Hepatocyte (in vitro differentiated cells): ENCODE measurements at regions not wholly inside any gene's neighbourhood (a gene's known extent, or its start where the extent isn't known, plus 50 kb on each side); places are given as distances from the start of the nearest gene placed in this dataset.

Experiments used
- DNase-seq: peaks from one replicate; pipeline ENCODE4 v3.0.0-alpha.2; 2016; ENCODE audit warnings: low spot score
- H2AFZ ChIP-seq: fragments of 200-600 bp; sonication (generic); 2 replicates; pipeline ENCODE4 v1.6.0; 2016; ENCODE audit warnings: antibody characterized with exemption, mild to moderate bottlenecking
- H3K27ac ChIP-seq: fragments of 200-600 bp; sonication (generic); 2 replicates; pipeline ENCODE4 v1.5.1; 2016; ENCODE audit warnings: mild to moderate bottlenecking
- H3K27me3 ChIP-seq: fragments of 200-600 bp; sonication (generic); 2 replicates; pipeline ENCODE4 v1.6.1; 2016
- H3K36me3 ChIP-seq: fragments of 200-600 bp; sonication (generic); replicated peaks from 2 replicates; pipeline ENCODE4 v1.5.1; 2016; ENCODE audit warnings: low read depth; ENCODE audit not compliant: insufficient read depth
- H3K4me1 ChIP-seq: fragments of 200-600 bp; sonication (generic); 2 replicates; pipeline ENCODE4 v1.5.1; 2016; ENCODE audit warnings: mild to moderate bottlenecking, moderate library complexity; ENCODE audit not compliant: insufficient read depth
- H3K4me2 ChIP-seq: fragments of 200-600 bp; sonication (generic); 2 replicates; pipeline ENCODE4 v1.6.0; 2016
- H3K4me3 ChIP-seq: fragments of 200-600 bp; sonication (generic); 2 replicates; pipeline ENCODE4 v1.5.1; 2016; ENCODE audit warnings: mild to moderate bottlenecking
- H3K79me2 ChIP-seq: fragments of 200-600 bp; sonication (generic); 2 replicates; pipeline ENCODE4 v1.6.0; 2017; ENCODE audit warnings: mild to moderate bottlenecking
- H3K9me2 ChIP-seq: fragments of 200-600 bp; sonication (generic); replicated peaks from 2 replicates; pipeline ENCODE4 v1.6.0; 2017; ENCODE audit warnings: mild to moderate bottlenecking; ENCODE audit not compliant: insufficient read depth
- H3K9me3 ChIP-seq: fragments of 200-600 bp; sonication (generic); 2 replicates; pipeline ENCODE4 v1.5.1; 2016; ENCODE audit warnings: low read depth, mild to moderate bottlenecking
- H4K20me1 ChIP-seq: fragments of 200-600 bp; sonication (generic); 2 replicates; pipeline ENCODE4 v1.6.0; 2016; ENCODE audit warnings: mild to moderate bottlenecking; ENCODE audit not compliant: insufficient read depth, poor library complexity, severe bottlenecking
- CTCF ChIP-seq: fragments of 200-600 bp; sonication (generic); IDR thresholded peaks from 2 replicates; pipeline ENCODE4 v1.5.1; 2016; ENCODE audit warnings: antibody characterized with exemption, mild to moderate bottlenecking; ENCODE audit not compliant: poor library complexity
- EZH2 ChIP-seq: fragments of 200-600 bp; sonication (generic); IDR thresholded peaks from 2 replicates; pipeline ENCODE4 v1.6.1; 2016; ENCODE audit warnings: antibody characterized with exemption, mild to moderate bottlenecking, borderline replicate concordance
- EZH2phosphoT487 ChIP-seq: fragments of 200-600 bp; sonication (generic); IDR thresholded peaks from one replicate; pipeline ENCODE4 v1.6.1; 2018; ENCODE audit warnings: antibody characterized with exemption, mild to moderate bottlenecking, low read depth, moderate library complexity; ENCODE audit not compliant: unreplicated experiment, severe bottlenecking
- WGBS: methylation state at CpG from one replicate; pipeline ENCODE4 v1.1.6; 2016; ENCODE audit warnings: low lambda C conversion rate; ENCODE audit errors: missing lambda C conversion rate; 5-methylcytosine and 5-hydroxymethylcytosine counted together

GRCh38 chr5:20574576-20574975 lies 586.6 kb upstream of the CDH18 start:
- no peak overlapping the region for H3K4me2 ChIP-seq
- WGBS = 93% methylated on average over 4 of the region's 4 CpGs

DNA sequence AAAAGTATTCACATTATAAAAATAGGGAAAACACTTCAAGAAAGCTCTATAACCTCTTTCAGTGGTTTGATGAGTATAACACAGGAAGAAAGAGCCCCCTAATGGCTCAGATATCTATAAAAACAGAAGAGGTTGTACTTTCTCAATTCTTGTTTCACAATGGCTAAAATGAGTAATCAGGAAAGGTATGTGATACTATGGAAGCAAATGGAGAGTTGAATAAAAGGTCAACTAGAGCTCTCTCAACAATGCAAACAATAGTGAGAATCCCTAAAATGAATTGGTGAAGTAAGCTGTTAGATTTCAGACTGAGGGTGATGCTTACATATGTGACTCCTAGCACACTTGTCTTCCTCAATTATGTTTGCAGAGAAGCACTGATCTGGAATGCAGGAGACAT lies 584.6 kb upstream of the CDH18 start:
- no peaks in the 10 kb centered on the region for H3K9me2 ChIP-seq
- TF ChIP-seq EZH2phosphoT487 = no peak
- peak; percentile 42 for TF ChIP-seq CTCF
- TF ChIP-seq EZH2 = no peak
- no peak overlapping the region for H3K4me2 ChIP-seq
- no peaks in the 10 kb centered on the region for H3K27me3 ChIP-seq
- H3K4me3 ChIP-seq = no peak overlapping the region
- DNase-seq = peak; percentile 13
- H4K20me1 ChIP-seq = no peaks in the 10 kb centered on the region
- no peaks in the 10 kb centered on the region for H3K9me3 ChIP-seq
- peaks cover 3% of the 10 kb centered on the region for H3K4me1 ChIP-seq
- H3K27ac ChIP-seq = no peak overlapping the region
- no peaks in the 10 kb centered on the region for H3K36me3 ChIP-seq
- no peaks in the 10 kb centered on the region for H3K79me2 ChIP-seq
- H2AFZ ChIP-seq = no peak overlapping the region

More at GRCh38 chr5:20574576-20574975, 586.6 kb upstream of the CDH18 start:
- H3K9me2 ChIP-seq = no peaks in the 10 kb centered on the region
- no peaks in the 10 kb centered on the region for H3K36me3 ChIP-seq
- peaks cover 3% of the 10 kb centered on the region for H3K4me1 ChIP-seq
- no peaks in the 10 kb centered on the region for H3K27me3 ChIP-seq
- H2AFZ ChIP-seq = no peak overlapping the region
- no peaks in the 10 kb centered on the region for H4K20me1 ChIP-seq
- no peak for DNase-seq
- TF ChIP-seq EZH2phosphoT487 (no peak), CTCF (no peak), EZH2 (no peak)
- H3K9me3 ChIP-seq = no peaks in the 10 kb centered on the region
- no peaks in the 10 kb centered on the region for H3K79me2 ChIP-seq
- no peak overlapping the region for H3K4me3 ChIP-seq
- no peak overlapping the region for H3K27ac ChIP-seq

- H3K4me3 ChIP-seq = no peak overlapping the region
- no peak for DNase-seq
- no peaks in the 10 kb centered on the region for H3K27me3 ChIP-seq
- H3K27ac ChIP-seq = no peak overlapping the region
- TF ChIP-seq CTCF (no peak), EZH2 (no peak), EZH2phosphoT487 (no peak)
- H3K79me2 ChIP-seq = no peaks in the 10 kb centered on the region
- H3K4me1 ChIP-seq = peaks cover 3% of the 10 kb centered on the region
- H3K4me2 ChIP-seq = no peak overlapping the region
- no peaks in the 10 kb centered on the region for H4K20me1 ChIP-seq
- H3K9me3 ChIP-seq = no peaks in the 10 kb centered on the region
- no peaks in the 10 kb centered on the region for H3K9me2 ChIP-seq
- no peaks in the 10 kb centered on the region for H3K36me3 ChIP-seq
- H2AFZ ChIP-seq = no peak overlapping the region
Measured at GRCh38 chr5:20570486-20570885, 582.5 kb upstream of the CDH18 start.

- DNase-seq = no peak
- WGBS = 95% methylated on average over 4 of the region's 4 CpGs
- Histone ChIP-seq H2AFZ (no peak overlapping the region), H3K27ac (no peak overlapping the region), H3K27me3 (no peaks in the 10 kb centered on the region), H3K36me3 (no peaks in the 10 kb centered on the region), H3K9me3 (no peaks in the 10 kb centered on the region), H4K20me1 (no peaks in the 10 kb centered on the region), H3K4me2 (no peak overlapping the region), H3K9me2 (no peaks in the 10 kb centered on the region), H3K4me3 (no peak overlapping the region), H3K4me1 (no peaks in the 10 kb centered on the region), H3K79me2 (no peaks in the 10 kb centered on the region)
- TF ChIP-seq EZH2 (no peak), EZH2phosphoT487 (no peak), CTCF (no peak)
Measured at GRCh38 chr5:20562544-20562943, 574.5 kb upstream of the CDH18 start.
